D341Med (cell line): ENCODE measurements at regions not wholly inside any gene's neighbourhood (a gene's known extent, or its start where the extent isn't known, plus 50 kb on each side); places are given as distances from the start of the nearest gene placed in this dataset.

Source experiments
- DNase-seq: peaks from one replicate; pipeline ENCODE4 v3.0.0; 2012; ENCODE audit warnings: low spot score

DNA sequence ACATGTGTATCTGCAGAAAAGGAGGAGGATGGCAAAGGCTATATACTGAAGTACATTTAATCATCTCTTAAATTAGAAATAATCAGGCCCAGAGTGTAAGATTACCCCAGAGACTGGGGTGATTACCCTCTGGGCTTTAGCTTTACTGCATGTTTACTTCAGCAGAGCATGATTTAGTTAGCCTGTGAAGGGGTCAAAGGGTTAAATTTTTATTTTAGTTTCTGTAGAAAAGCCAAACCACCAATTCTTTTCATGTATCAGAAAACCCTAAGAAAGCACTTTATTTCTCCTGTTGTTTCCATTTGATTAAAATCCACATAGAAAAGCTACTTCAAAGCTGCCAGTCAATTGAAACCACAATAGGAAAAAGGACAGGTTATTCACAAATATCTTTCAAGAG, 101.5 kb upstream of the LSM8 start:
- no peak for DNase-seq

DNA sequence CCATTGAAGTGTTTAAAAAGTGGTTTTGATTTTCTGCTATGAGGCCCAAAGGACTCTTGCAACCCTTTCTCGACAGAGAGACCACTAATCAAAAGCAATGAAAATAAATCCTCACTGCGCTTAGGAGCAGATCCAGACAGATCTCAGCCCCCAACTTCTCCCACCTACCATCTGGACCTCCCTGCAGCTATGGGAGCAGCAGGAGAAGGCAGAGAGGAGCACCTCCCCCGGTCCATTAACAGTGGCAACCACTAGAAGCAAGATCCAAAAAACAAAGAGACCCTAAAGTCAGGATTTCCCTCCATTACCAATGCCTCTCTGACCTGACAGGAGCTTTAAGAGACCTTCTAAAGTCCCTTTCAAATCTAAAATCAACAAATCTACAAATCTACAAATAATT, 99.0 kb upstream of the LSM8 start:
- no peak for DNase-seq

DNA sequence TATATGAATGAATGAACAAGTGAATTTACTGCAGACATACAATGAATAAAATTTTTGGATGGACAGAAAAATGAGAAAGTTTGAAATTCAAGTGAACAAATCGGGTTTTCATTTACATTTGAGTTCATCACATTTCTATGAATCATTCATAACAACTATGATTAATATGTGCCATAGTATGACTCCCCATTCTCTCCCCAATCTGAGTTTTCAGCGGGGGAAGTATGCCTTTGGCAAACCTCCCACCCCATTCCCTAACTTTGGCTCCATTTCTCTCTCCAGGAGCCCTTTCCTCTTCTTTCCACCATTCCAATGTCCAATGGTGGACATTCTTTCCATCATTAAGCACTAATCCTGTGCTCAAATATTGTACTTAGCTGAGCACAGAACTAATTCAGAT, 96.8 kb upstream of the LSM8 start:
- no peak for DNase-seq

DNA sequence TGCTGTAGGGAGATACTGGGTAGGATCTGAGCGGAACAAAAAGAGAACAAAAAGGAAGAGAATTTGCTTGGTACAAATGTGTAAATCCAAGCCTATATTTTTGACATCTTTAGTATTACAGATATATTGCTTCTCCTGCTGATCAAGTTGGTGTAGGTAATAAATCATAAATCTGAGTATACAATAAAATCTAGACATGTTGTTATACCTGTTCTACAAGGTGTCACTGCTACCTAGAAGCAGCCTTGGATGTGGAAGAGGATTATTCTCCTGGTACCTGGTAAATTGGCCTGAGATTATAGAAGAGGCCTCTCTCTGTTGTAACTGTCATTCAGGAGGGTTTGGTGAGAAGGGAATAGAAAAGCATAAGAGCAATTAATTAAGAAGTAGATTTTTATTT, 89.9 kb upstream of the LSM8 start:
- DNase-seq = no peak

DNA sequence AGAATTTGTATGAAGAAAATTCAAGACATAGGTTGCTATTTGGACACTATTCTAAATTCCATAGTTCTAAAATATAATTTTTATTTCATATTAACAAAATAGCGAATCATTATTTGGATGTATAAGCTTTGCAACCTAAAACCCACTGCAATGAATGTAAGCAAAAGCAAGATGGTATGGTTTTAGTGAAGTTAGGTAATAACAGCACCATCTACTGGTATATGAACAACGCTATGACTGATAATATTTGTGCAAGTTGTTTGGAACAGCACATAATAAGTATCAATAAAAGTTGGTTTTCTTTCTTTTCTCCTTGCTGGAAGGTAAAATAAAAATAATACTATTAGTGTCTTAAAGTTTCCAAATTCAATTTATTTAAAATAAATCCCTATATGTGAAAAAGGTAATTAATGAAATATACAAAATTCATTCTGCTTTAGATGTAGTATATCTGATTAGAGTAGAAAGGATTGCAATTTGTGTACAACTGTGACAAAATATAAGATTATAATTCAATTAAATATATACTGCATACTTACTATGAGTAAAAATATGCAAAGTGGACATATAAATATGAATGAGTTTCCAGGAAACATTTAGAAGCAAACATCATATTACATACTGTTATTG, 79.0 kb upstream of the LSM8 start:
- DNase-seq = no peak

DNA sequence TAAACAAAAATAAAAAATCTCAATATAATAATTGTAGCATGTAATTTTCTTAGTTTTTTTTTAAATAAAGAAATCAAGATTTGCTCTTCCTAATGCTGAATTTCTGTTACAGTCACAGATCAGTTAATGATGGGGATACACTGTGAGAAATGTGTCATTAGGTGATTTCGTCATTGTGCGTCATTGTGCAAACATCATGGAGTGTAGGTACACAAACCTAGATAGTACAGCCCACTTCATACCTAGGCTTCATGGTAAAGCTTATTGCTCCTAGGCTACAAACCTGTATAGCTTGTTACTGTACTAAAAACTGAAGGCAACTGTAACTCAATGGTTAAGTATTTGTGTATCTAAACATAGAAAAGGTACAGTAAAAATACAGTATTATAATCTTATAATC, 74.4 kb upstream of the LSM8 start:
- DNase-seq = no peak

DNA sequence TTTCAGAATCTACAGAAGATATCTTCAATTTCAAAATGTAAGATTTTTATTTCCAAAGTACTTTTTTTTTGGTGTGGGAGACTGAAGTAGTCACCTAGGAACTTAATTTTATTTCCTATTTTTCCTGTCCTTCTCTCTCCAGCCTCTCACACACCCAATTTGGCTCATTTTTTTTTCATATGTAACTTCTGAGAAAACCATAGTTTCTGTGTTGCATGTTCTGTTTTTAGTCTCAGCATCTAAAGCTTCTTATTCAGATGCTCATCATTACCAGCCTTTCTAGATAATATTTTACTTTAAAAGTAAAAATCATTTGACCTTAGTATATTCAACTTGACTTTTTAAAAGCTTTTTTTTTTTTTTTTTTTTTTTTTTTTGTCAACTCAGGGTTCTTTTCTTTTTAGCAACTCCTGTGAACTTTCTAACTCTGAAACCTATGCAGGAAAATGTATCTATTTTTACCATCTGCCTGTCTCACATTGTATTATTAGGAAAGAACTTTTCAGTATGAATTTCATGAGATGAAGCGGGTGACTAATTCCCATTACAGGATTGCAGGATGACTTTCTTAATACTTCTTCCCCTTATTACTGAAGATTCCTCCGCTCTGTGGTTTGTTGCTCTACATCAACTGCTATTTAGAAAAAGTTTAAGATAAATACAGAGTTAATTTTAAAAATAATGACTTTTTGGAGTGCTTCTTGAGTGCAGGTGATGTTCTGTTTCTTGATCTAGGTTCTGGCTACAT, 73.6 kb upstream of the LSM8 start:
- no peak for DNase-seq

DNA sequence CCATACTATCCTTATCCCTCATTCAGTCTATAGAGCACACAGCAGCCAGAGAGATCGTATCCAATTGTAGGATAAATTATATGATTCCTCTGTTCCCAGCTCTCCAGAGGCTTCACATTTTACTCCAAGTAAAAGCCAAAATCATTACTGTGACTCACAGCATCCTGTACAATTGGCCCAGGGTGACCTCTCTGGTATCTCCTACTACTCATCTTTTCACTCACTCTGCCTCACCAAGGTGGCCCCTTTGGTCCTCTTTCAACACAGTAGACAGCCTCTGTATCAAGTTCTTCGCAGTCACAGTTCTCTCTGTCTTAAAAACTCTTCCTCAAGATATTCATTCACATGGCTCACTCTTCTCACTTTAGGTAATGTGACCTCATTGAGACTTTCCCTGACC, 72.6 kb upstream of the LSM8 start:
- DNase-seq = no peak

DNA sequence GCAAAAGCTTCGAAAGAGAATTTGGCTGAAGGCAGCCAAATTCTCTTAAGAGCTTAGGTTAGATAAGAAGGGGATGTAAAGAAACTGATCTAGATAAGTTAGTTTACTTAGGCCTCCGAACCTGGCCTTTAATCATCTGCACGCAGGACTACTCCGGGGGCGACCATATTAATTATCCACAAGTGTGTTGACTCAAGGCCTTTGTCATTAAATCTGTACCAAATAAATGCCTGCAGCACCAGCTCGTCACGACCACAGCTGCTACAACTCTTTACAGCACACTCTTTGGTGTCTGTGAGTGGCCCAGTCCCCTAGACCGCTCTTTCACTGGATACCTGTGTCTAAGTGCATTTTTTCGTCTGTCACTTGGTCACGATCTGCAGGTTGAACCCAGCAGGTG, 69.8 kb upstream of the LSM8 start:
- DNase-seq = no peak

DNA sequence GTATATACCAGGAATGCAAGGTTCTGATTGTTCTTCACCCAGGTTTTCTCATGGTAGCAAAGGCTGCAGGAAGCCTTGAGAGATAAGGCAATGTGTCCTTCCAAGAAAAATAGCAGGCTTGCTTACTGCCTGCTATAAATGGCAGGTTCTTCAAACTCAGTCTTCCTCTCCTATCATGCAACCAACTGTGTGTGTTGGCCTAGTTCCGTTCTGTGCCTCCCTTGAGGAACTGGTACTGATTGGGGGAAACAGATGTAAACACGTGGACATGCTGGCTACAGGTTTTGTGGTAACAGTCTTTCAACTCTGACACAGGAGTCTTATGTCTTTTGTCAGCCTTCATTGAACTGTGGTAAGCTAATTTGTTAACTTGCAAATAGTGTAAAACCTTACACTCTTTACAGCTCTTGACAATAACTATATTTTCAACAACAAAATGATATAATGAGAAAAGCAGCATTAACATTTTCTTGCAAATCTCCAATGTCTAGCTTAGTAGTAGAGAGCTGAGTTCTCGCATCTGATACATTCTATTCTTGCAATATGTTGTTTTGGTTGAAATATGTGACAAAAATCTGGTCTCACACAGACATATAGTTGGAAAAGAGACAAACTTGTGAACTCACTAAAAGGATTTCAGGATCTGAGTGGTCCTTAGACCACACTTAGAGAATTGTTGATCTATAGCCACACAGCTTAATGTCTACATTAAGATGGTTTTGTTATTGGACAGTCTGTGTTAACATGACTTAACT, 54.7 kb upstream of the LSM8 start:
- DNase-seq = no peak

DNA sequence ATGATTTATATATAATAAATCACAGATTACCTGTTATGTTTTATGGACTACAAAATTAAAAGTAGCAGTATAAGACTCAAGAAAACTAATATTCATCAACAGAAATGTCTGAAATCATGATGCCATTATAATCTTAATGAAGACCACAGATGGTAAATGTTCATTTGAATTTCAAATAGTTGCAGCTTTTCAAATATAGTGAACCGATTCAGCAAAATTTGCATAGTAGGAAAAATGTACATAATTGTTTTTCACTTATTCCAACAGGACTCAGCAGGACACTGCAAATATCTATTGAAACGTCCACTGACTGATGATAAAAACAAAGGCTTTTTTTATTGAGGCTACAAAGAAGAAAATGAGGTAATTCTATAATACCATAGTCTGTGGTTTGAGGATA, 51.2 kb upstream of the LSM8 start:
- DNase-seq = no peak
